ENCODE measurements at regions not wholly inside any gene's neighbourhood (a gene's known extent, or its start where the extent isn't known, plus 50 kb on each side); places are given as distances from the start of the nearest gene placed in this dataset.

DNA sequence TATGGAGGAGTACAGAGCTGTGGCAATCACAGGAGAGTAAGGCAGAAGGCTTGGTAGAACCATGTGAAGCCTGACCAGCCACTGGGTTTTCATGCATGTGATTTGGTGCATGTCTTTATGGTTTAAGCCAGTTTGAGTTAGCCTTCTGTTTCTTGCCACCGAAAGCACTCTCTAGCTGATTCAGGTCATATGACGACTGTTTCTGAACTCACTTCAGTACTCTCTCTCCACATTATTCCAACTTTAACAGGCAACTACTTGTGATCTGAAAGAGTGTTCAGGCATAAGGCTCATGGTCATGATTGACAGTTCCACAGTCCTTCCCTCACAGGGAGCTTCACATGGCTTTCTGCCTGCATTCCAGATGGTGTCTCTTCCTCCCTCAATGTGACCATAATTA lies 63.3 kb upstream of the TAB2 start:
- TF ChIP-seq, protein P1, sequence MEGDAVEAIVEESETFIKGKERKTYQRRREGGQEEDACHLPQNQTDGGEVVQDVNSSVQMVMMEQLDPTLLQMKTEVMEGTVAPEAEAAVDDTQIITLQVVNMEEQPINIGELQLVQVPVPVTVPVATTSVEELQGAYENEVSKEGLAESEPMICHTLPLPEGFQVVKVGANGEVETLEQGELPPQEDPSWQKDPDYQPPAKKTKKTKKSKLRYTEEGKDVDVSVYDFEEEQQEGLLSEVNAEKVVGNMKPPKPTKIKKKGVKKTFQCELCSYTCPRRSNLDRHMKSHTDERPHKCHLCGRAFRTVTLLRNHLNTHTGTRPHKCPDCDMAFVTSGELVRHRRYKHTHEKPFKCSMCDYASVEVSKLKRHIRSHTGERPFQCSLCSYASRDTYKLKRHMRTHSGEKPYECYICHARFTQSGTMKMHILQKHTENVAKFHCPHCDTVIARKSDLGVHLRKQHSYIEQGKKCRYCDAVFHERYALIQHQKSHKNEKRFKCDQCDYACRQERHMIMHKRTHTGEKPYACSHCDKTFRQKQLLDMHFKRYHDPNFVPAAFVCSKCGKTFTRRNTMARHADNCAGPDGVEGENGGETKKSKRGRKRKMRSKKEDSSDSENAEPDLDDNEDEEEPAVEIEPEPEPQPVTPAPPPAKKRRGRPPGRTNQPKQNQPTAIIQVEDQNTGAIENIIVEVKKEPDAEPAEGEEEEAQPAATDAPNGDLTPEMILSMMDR (IDR thresholded peaks at IDR 0.05; ENCODE audit: poor library complexity) = no peak
- TF ChIP-seq EZH2phosphoT487 (IDR thresholded peaks at IDR 0.05; ENCODE audit: low read depth, severe bottlenecking, unreplicated experiment) = no peak
- TF ChIP-seq EZH2 (IDR thresholded peaks at IDR 0.05; ENCODE audit: borderline replicate concordance) = no peak

Measured in hepatocyte (in vitro differentiated cells).